Activated T-helper 17 cell treated with anti-CD3 and anti-CD28 coated beads, Interleukin-2, amount 50 U/mL, for 72 hours (primary cell): ENCODE measurements at regions not wholly inside any gene's neighbourhood (a gene's known extent, or its start where the extent isn't known, plus 50 kb on each side); places are given as distances from the start of the nearest gene placed in this dataset.

Source experiments
- ATAC-seq: fragments of 150-1000 bp; cut with Tn5 transposase; replicated peaks from 2 replicates; pipeline ENCODE4 v1.10.0; 2021; ENCODE audit warnings: mild to moderate bottlenecking, moderate library complexity
- H3K27ac Mint-ChIP-seq: one replicate; pipeline ENCODE4 v1.8.0; 2022; ENCODE audit warnings: mixed read lengths
- H3K27me3 Mint-ChIP-seq: one replicate; pipeline ENCODE4 v1.8.0; 2022; ENCODE audit warnings: mixed read lengths
- H3K36me3 Mint-ChIP-seq: one replicate; pipeline ENCODE4 v1.8.0; 2022; ENCODE audit warnings: low read depth, mild to moderate bottlenecking, mixed read lengths
- H3K4me1 Mint-ChIP-seq: one replicate; pipeline ENCODE4 v1.8.0; 2022; ENCODE audit warnings: mixed read lengths
- H3K4me3 Mint-ChIP-seq: one replicate; pipeline ENCODE4 v1.8.0; 2022; ENCODE audit warnings: mild to moderate bottlenecking, mixed read lengths
- H3K9me3 Mint-ChIP-seq: one replicate; pipeline ENCODE4 v1.8.0; 2022; ENCODE audit warnings: mixed read lengths

DNA sequence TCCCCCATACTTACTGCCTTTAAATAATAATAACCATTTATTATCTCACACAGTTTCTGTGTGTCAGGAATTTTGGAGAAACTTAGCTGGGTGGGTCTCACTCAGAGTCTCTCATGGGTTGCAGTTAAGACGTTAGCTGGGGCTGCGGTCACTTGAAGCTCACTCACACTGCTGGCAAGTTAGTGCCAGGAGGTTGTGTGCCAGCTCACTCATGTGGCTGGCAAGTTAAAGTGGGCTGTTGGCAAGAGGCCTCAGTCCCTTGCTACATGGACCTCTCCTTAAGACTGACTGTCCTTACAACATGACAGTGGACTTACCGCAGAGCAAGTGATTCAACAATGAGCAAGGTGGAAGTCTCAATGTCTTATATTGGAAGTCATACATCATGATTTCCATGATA is 61.3 kb upstream of the AVPR1A start:
- no peaks in the 10 kb centered on the region for H3K4me1 Mint-ChIP-seq
- no peak for ATAC-seq
- H3K9me3 Mint-ChIP-seq: no peaks in the 10 kb centered on the region
- H3K27me3 Mint-ChIP-seq: no peaks in the 10 kb centered on the region
- H3K36me3 Mint-ChIP-seq: no peaks in the 10 kb centered on the region
- H3K27ac Mint-ChIP-seq: no peak overlapping the region
- no peak overlapping the region for H3K4me3 Mint-ChIP-seq

DNA sequence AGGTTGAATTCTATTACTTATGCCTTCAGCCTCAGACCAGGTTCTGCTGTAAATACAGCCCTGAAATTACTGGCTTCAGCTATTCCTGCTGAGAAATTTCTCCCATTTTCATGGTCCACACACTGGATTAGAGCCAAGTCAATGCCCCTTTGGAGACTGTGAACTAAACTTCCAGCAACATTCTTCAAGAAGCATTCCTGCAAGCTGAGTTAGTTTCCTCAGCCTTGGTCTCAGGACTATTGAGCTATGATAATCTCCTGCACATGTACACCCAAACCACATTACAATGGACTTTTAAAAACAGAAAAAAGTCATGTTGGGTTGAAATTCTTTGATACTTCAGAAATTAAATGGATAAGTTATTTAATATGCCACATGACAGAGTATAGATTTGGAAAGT is 58.0 kb upstream of the AVPR1A start:
- Mint-ChIP-seq H3K27ac (no peak overlapping the region), H3K27me3 (no peaks in the 10 kb centered on the region), H3K36me3 (no peaks in the 10 kb centered on the region), H3K4me1 (no peaks in the 10 kb centered on the region), H3K9me3 (no peaks in the 10 kb centered on the region), H3K4me3 (no peak overlapping the region)
- ATAC-seq: no peak

DNA sequence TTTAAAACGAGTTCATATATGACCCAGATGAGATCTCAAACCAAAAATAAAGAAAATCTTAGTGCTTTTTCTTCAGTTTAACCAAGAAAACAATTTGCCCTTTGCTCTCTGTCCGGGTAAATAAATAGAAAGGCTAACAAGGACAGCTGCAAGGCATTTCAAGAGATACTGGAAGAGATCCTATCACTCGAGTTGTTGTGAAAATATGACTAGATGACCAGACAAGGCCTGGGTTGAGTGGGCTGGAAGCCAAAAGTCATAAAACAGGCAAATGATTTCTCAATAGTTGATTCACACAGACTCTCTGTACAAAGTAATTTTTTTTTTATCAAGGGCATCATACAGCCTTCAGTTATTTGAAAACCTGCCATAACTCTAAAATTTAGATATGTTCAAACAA is 55.9 kb upstream of the AVPR1A start:
- Mint-ChIP-seq H3K4me3 (no peak overlapping the region), H3K4me1 (no peaks in the 10 kb centered on the region), H3K36me3 (no peaks in the 10 kb centered on the region), H3K27me3 (no peaks in the 10 kb centered on the region), H3K9me3 (no peaks in the 10 kb centered on the region), H3K27ac (no peak overlapping the region)
- ATAC-seq: no peak

- Mint-ChIP-seq H3K9me3 (no peaks in the 10 kb centered on the region), H3K4me1 (no peaks in the 10 kb centered on the region), H3K36me3 (no peaks in the 10 kb centered on the region), H3K27ac (no peak overlapping the region), H3K27me3 (no peaks in the 10 kb centered on the region), H3K4me3 (no peak overlapping the region)
- no peak for ATAC-seq
Measured at GRCh38 chr12:63206494-63206893, 55.5 kb upstream of the AVPR1A start.
